ENCODE measurements at regions not wholly inside any gene's neighbourhood (a gene's known extent, or its start where the extent isn't known, plus 50 kb on each side); places are given as distances from the start of the nearest gene placed in this dataset.
"Not testable (repeated sequence)": the region's sequence is repeated elsewhere in the genome, so short reads cannot be mapped to it uniquely, and the experiment has no call there.

GRCh38 chr10:33968983-33969382 is 634.5 kb upstream of the NRP1 start:
- no peak for DNase-seq
- intact Hi-C loops (cut with DNase I), result no loop called here
- no peak for ATAC-seq

- no peak for DNase-seq
- ATAC-seq, result no peak
- intact Hi-C loops (cut with DNase I), result no loop called here
These were observed 633.2 kb upstream of the NRP1 start for GRCh38 chr10:33967606-33968120.

- ATAC-seq (no peak), DNase-seq (no peak)
- intact Hi-C loops (cut with DNase I), result no loop called here
These were observed 632.5 kb upstream of the NRP1 start for GRCh38 chr10:33966946-33967345.

GRCh38 chr10:33965795-33966581 is 631.5 kb upstream of the NRP1 start:
- intact Hi-C loops (cut with DNase I), result no loop called here
- peak; percentile 27 for DNase-seq
- ATAC-seq, result no peak

- DNase-seq, result no peak
- intact Hi-C loops (cut with DNase I), result no loop called here
- no peak for ATAC-seq
These were observed 629.3 kb upstream of the NRP1 start for GRCh38 chr10:33963729-33964128.

- ATAC-seq; DNase-seq; intact Hi-C loops (cut with DNase I): not testable (repeated sequence)
These were observed 621.9 kb upstream of the NRP1 start for GRCh38 chr10:33956322-33956721.

- intact Hi-C loops (cut with DNase I), result no loop called here
- DNase-seq (no peak), ATAC-seq (no peak)
These were observed 621.2 kb upstream of the NRP1 start for GRCh38 chr10:33955676-33956075.

- ATAC-seq (no peak), DNase-seq (no peak)
- intact Hi-C loops (cut with DNase I), result no loop called here
These were observed 618.4 kb upstream of the NRP1 start for GRCh38 chr10:33952692-33953360.

- intact Hi-C loops (cut with DNase I), result no loop called here
- DNase-seq (no peak), ATAC-seq (no peak)
These were observed 615.7 kb upstream of the NRP1 start for GRCh38 chr10:33950206-33950605.

GRCh38 chr10:33947544-33947943 is 613.1 kb upstream of the NRP1 start:
- ATAC-seq (no peak), DNase-seq (no peak)
- intact Hi-C loops (cut with DNase I), result no loop called here

GRCh38 chr10:33945051-33945450 is 610.6 kb upstream of the NRP1 start:
- no peak for DNase-seq
- intact Hi-C loops (cut with DNase I), result no loop called here
- no peak for ATAC-seq

- ATAC-seq (no peak), DNase-seq (no peak)
- intact Hi-C loops (cut with DNase I), result no loop called here
These were observed 608.0 kb upstream of the NRP1 start for GRCh38 chr10:33942508-33942907.

- DNase-seq (no peak), ATAC-seq (no peak)
- intact Hi-C loops (cut with DNase I), result no loop called here
These were observed 605.4 kb upstream of the NRP1 start for GRCh38 chr10:33939892-33940291.

GRCh38 chr10:33939410-33939809 is 604.9 kb upstream of the NRP1 start:
- DNase-seq (no peak), ATAC-seq (no peak)
- intact Hi-C loops (cut with DNase I), result no loop called here

- DNase-seq (no peak), ATAC-seq (no peak)
- intact Hi-C loops (cut with DNase I), result no loop called here
These were observed 603.5 kb upstream of the NRP1 start for GRCh38 chr10:33938001-33938400.

- intact Hi-C loops (cut with DNase I), result no loop called here
- ATAC-seq (no peak), DNase-seq (no peak)
These were observed 602.7 kb upstream of the NRP1 start for GRCh38 chr10:33937036-33937730.

- DNase-seq (no peak), ATAC-seq (no peak)
- intact Hi-C loops (cut with DNase I), result no loop called here
These were observed 600.9 kb upstream of the NRP1 start for GRCh38 chr10:33935350-33935749.

- no peak for DNase-seq
- intact Hi-C loops (cut with DNase I), result no loop called here
These were observed 595.6 kb upstream of the NRP1 start for GRCh38 chr10:33930079-33930478.

GRCh38 chr10:33927347-33927746 is 592.9 kb upstream of the NRP1 start:
- DNase-seq (peak; percentile 20), ATAC-seq (no peak)
- intact Hi-C loops (cut with DNase I), result no loop called here

More at GRCh38 chr10:33930079-33930478, 595.6 kb upstream of the NRP1 start:
- ATAC-seq, result no peak

GRCh38 chr10:33921970-33922605 is 587.6 kb upstream of the NRP1 start:
- DNase-seq, result no peak
- no peak for ATAC-seq
- intact Hi-C loops (cut with DNase I), result no loop called here
